GM21423 (cell line): ENCODE measurements at regions not wholly inside any gene's neighbourhood (a gene's known extent, or its start where the extent isn't known, plus 50 kb on each side); places are given as distances from the start of the nearest gene placed in this dataset.

Experiments used
- ATAC-seq: cut with Tn5 transposase; IDR thresholded peaks from one replicate; pipeline ENCODE4 v1.9.1; 2021; ENCODE audit warnings: mild to moderate bottlenecking, moderate library complexity; ENCODE audit not compliant: unreplicated experiment

GRCh38 chr3:24033818-24034217, 88.7 kb downstream of the NR1D2 start:
- ATAC-seq: no peak

- ATAC-seq: no peak
These were observed 89.4 kb downstream of the NR1D2 start for GRCh38 chr3:24034464-24034863.

GRCh38 chr3:24037971-24038370, 92.9 kb downstream of the NR1D2 start:
- ATAC-seq: no peak

DNA sequence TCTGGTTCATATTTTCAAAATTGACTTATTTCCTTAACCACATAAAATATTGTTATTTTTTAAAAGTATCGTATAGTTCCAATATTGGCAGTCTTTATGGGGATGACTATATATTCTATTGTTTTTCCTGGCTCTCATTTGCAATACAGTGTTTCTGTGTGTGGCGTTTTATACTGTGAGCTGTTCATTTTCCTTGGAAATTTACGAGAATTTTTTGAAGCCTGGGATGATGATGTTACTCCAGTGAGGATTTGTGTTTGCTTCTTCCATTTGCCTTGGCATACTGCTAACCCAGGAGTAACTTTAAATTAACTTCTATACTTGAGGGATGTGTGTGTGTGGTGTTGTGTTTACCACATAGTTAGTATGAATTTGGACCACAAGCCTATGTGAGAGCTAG, 95.2 kb downstream of the NR1D2 start:
- no peak for ATAC-seq

DNA sequence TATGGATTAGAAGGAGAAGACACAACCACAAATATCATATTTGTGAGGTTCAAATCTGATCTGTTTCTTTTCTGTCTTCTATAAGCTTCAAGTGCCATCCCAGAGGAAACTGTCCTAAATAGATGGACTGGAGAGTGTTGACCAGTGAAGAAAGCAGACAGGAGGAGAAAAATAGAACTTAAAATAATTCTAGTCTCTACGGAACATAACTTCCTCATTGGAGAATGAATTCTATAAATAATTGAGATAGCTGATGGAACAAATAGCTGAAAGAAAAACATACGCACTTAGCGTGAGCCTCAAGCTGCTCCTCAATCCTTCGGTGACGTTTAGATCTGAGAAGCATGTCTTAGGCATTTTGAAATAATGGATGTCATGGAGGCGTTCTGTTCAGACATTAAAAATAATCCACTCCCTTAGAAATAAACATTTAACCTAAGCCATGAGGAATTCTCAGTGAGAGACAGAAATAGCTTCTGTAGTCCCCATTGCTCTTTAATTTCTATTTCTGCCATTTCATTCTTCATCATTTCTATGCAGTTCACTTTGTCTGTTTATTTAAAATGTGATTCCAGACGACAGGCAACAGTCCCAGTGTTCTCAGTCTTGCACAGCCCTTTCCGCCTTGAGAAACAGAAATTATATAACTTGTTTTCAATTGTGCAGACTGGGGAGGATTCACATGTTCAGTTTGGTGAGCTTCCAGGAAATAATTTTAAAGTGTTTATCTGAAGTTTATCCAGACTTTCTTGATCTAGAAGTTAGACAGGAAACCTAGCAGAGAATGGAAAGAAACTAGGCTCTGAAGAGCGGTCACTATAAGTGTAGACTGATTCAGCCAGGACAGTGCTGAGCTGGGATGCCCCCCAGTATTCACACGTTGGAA, 97.3 kb downstream of the NR1D2 start:
- ATAC-seq: no peak

DNA sequence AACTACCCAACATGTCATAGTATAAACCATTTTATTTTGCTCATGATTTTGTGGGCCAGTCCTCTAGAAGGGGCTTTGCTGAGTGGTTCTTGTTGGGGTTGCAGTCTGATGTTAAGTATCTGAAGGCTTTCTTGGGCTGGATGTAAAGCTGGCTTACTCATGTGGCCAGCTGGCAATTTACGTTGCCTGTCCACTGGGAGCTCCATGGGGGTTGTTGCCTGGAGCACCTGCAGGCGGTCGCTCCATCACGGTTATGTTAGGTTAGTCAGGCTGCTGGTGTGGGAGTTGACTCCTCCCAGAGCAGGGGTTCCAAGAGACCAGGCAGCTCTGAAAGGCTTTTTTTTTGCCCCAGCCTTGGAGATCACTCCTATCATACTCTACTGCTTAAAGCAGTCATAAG, 98.1 kb downstream of the NR1D2 start:
- no peak for ATAC-seq

DNA sequence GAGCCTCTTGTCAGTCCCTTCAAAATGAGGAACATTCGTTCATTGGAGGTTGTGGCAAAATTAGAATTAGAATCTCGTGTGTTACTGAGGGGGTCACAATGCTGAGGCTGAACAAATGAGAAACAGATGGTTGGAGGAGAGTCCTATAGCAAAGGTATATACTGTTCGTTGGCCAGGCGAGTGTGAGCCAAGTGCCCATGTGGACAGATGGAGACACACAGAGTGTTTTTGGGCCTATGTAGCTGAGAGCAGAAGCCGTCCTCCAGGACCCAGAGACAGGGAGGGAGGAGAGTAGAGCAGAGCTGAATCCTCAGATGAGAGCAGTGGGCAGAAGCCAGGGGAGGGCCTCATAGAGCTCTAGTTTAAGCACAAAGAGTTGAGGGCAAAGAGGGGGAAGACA, 98.9 kb downstream of the NR1D2 start:
- ATAC-seq: no peak

DNA sequence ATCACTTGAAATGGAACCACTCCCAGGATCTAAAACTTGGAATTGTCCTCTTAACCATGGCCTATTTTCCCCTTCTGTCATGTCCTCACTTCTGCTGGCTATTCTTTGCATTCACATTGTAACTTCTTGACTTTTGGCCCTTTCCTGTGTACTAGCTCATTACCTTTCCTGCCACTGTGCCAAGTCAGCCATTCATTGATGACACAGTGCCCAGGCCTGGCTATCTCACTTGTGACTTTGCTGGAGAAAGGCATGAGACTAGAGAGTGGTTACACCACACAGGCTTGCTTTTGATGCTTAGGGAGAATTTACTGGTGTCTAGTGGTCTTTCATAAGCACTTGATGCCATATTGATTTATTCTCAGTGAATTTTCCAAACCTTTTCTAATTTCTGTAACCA, 101.1 kb downstream of the NR1D2 start:
- no peak for ATAC-seq

DNA sequence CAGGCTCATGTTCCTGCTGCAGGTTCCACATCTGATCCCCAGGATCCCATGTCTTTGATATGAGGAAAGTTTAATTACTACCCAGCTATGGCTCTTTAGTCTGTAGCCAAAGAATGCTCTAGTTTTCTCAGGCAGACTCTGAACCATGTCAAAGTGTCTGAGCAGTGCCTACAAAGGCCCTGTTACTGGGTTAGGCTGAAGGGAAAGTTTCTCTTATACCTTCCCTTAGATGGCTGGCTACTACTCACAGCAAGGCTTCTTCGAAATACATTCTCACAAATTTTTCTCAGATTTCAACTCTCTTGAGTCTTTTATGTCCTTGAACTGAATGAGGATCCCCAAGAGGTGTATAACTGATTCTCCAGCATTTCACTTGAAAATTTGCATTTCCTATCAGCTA, 102.4 kb downstream of the NR1D2 start:
- peak; percentile 22 for ATAC-seq

GRCh38 chr3:24048843-24049242, 103.8 kb downstream of the NR1D2 start:
- no peak for ATAC-seq

GRCh38 chr3:24052446-24052845, 107.4 kb downstream of the NR1D2 start:
- ATAC-seq: no peak

GRCh38 chr3:24058940-24059705, 114.0 kb downstream of the NR1D2 start:
- ATAC-seq: no peak

- no peak for ATAC-seq
These were observed 115.0 kb downstream of the NR1D2 start for GRCh38 chr3:24060055-24060454.

- no peak for ATAC-seq
These were observed 117.8 kb downstream of the NR1D2 start for GRCh38 chr3:24062916-24063315.
